Stimulated activated CD4-positive, alpha-beta T cell treated with anti-CD3 and anti-CD28 coated beads, Interleukin-4, amount 100 ng/mL, for 24 hours (primary cell): ENCODE measurements at regions not wholly inside any gene's neighbourhood (a gene's known extent, or its start where the extent isn't known, plus 50 kb on each side); places are given as distances from the start of the nearest gene placed in this dataset.

ENCODE experiments used
- DNase-seq: peaks from one replicate; pipeline ENCODE4 v3.0.0-alpha.2; 2020

- DNase-seq = no peak
These were observed 830.8 kb downstream of the DIAPH3 start for GRCh38 chr13:59332966-59333365.

- DNase-seq = no peak
These were observed 826.7 kb downstream of the DIAPH3 start for GRCh38 chr13:59337070-59337469.

- no peak for DNase-seq
These were observed 823.6 kb downstream of the DIAPH3 start for GRCh38 chr13:59340151-59340550.

- no peak for DNase-seq
These were observed 823.1 kb downstream of the DIAPH3 start for GRCh38 chr13:59340581-59340980.

- DNase-seq = no peak
These were observed 821.3 kb downstream of the DIAPH3 start for GRCh38 chr13:59342400-59342799.

GRCh38 chr13:59343132-59343531, 820.6 kb downstream of the DIAPH3 start:
- no peak for DNase-seq

- DNase-seq = no peak
These were observed 819.5 kb downstream of the DIAPH3 start for GRCh38 chr13:59343993-59344822.

- DNase-seq = no peak
These were observed 818.4 kb downstream of the DIAPH3 start for GRCh38 chr13:59345311-59345710.

- DNase-seq = no peak
These were observed 816.6 kb downstream of the DIAPH3 start for GRCh38 chr13:59346999-59347723.

- DNase-seq = no peak
These were observed 815.1 kb downstream of the DIAPH3 start for GRCh38 chr13:59348617-59349016.

- no peak for DNase-seq
These were observed 811.1 kb downstream of the DIAPH3 start for GRCh38 chr13:59352600-59352999.

GRCh38 chr13:59354665-59355369, 808.9 kb downstream of the DIAPH3 start:
- DNase-seq = no peak

- DNase-seq = no peak
These were observed 807.1 kb downstream of the DIAPH3 start for GRCh38 chr13:59356607-59357006.

GRCh38 chr13:59358014-59358413, 805.7 kb downstream of the DIAPH3 start:
- no peak for DNase-seq

GRCh38 chr13:59360108-59360507, 803.6 kb downstream of the DIAPH3 start:
- no peak for DNase-seq

- DNase-seq = no peak
These were observed 802.8 kb downstream of the DIAPH3 start for GRCh38 chr13:59360916-59361315.

GRCh38 chr13:59363313-59363712, 800.4 kb downstream of the DIAPH3 start:
- DNase-seq = no peak

GRCh38 chr13:59363947-59364346, 799.8 kb downstream of the DIAPH3 start:
- DNase-seq = no peak

- no peak for DNase-seq
These were observed 799.1 kb downstream of the DIAPH3 start for GRCh38 chr13:59364641-59365085.

GRCh38 chr13:59367467-59367866, 796.3 kb downstream of the DIAPH3 start:
- no peak for DNase-seq

GRCh38 chr13:59367904-59368303, 795.8 kb downstream of the DIAPH3 start:
- DNase-seq = no peak

GRCh38 chr13:59368693-59369092, 795.0 kb downstream of the DIAPH3 start:
- no peak for DNase-seq

GRCh38 chr13:59371229-59371628, 792.5 kb downstream of the DIAPH3 start:
- no peak for DNase-seq

GRCh38 chr13:59373341-59373740, 790.4 kb downstream of the DIAPH3 start:
- DNase-seq = no peak
